ENCODE measurements at regions not wholly inside any gene's neighbourhood (a gene's known extent, or its start where the extent isn't known, plus 50 kb on each side); places are given as distances from the start of the nearest gene placed in this dataset.

GRCh38 chr20:24818056-24818455, 131.0 kb upstream of the CST7 start:
- Histone ChIP-seq H3K27ac (replicated peaks) (no peak overlapping the region), H3K9me3 (replicated peaks) (no peaks in the 10 kb centered on the region), H3K27me3 (ENCODE audit: low read depth) (peaks cover 11% of the 10 kb centered on the region), H3K4me3 (no peak overlapping the region), H3K36me3 (no peaks in the 10 kb centered on the region), H3K4me1 (no peaks in the 10 kb centered on the region)
- DNase-seq, result no peak
- TF ChIP-seq CTCF (IDR thresholded peaks at IDR 0.05; ENCODE audit: borderline replicate concordance), result no peak
- intact Hi-C loops (cut with micrococcal nuclease), result no loop called here

GRCh38 chr20:24819331-24819965, 129.6 kb upstream of the CST7 start:
- TF ChIP-seq CTCF (IDR thresholded peaks at IDR 0.05; ENCODE audit: borderline replicate concordance), result no peak
- H3K36me3 ChIP-seq, result no peaks in the 10 kb centered on the region
- intact Hi-C loops (cut with micrococcal nuclease), result no loop called here

GRCh38 chr20:24820345-24820744, 128.7 kb upstream of the CST7 start:
- H3K27ac ChIP-seq (replicated peaks), result no peak overlapping the region
- H3K36me3 ChIP-seq, result no peaks in the 10 kb centered on the region
- intact Hi-C loops (cut with micrococcal nuclease), result no loop called here
- no peaks in the 10 kb centered on the region for H3K4me1 ChIP-seq
- DNase-seq, result no peak
- no peaks in the 10 kb centered on the region for H3K9me3 ChIP-seq (replicated peaks)
- H3K27me3 ChIP-seq (ENCODE audit: low read depth), result peaks cover 7% of the 10 kb centered on the region
- no peak for TF ChIP-seq CTCF (IDR thresholded peaks at IDR 0.05; ENCODE audit: borderline replicate concordance)
- no peak overlapping the region for H3K4me3 ChIP-seq

More at GRCh38 chr20:24819331-24819965, 129.6 kb upstream of the CST7 start:
- Histone ChIP-seq H3K4me1 (no peaks in the 10 kb centered on the region), H3K4me3 (no peak overlapping the region), H3K27me3 (ENCODE audit: low read depth) (peaks cover 15% of the 10 kb centered on the region), H3K27ac (replicated peaks) (no peak overlapping the region), H3K9me3 (replicated peaks) (no peaks in the 10 kb centered on the region)
- DNase-seq, result no peak

GRCh38 chr20:24821391-24821790, 127.7 kb upstream of the CST7 start:
- DNase-seq, result no peak
- H3K27ac ChIP-seq (replicated peaks), result no peak overlapping the region
- H3K4me3 ChIP-seq, result no peak overlapping the region
- H3K36me3 ChIP-seq, result no peaks in the 10 kb centered on the region
- no peaks in the 10 kb centered on the region for H3K9me3 ChIP-seq (replicated peaks)
- H3K27me3 ChIP-seq (ENCODE audit: low read depth), result peaks cover 7% of the 10 kb centered on the region
- H3K4me1 ChIP-seq, result no peaks in the 10 kb centered on the region
- TF ChIP-seq CTCF (IDR thresholded peaks at IDR 0.05; ENCODE audit: borderline replicate concordance), result no peak
- intact Hi-C loops (cut with micrococcal nuclease), result no loop called here

GRCh38 chr20:24823176-24823784, 125.8 kb upstream of the CST7 start:
- intact Hi-C loops (cut with micrococcal nuclease), result no loop called here
- no peak overlapping the region for H3K27ac ChIP-seq (replicated peaks)
- TF ChIP-seq CTCF (IDR thresholded peaks at IDR 0.05; ENCODE audit: borderline replicate concordance), result no peak

More at GRCh38 chr20:24823176-24823784, 125.8 kb upstream of the CST7 start:
- peaks cover 7% of the 10 kb centered on the region for H3K27me3 ChIP-seq (ENCODE audit: low read depth)
- H3K4me1 ChIP-seq, result no peaks in the 10 kb centered on the region
- no peak overlapping the region for H3K4me3 ChIP-seq
- no peaks in the 10 kb centered on the region for H3K36me3 ChIP-seq
- H3K9me3 ChIP-seq (replicated peaks), result no peaks in the 10 kb centered on the region
- DNase-seq, result no peak

All from left ventricle myocardium inferior (tissue), 1 donor.